ENCODE measurements at regions not wholly inside any gene's neighbourhood (a gene's known extent, or its start where the extent isn't known, plus 50 kb on each side); places are given as distances from the start of the nearest gene placed in this dataset.

GRCh38 chr2:35870713-35871112 lies 484.9 kb upstream of the CRIM1 start (continued):
- TF ChIP-seq ZNF174 (tag by site-specific recombination; IDR thresholded peaks at IDR 0.05) (no peak), ZNF184 (tag by site-specific recombination; IDR thresholded peaks at IDR 0.05) (no peak), ZBTB49 (tag by site-specific recombination; IDR thresholded peaks at IDR 0.05; ENCODE audit: low read depth) (no peak), PRDM10 (tag by site-specific recombination; IDR thresholded peaks at IDR 0.05) (no peak), GLI2 (tag by site-specific recombination; IDR thresholded peaks at IDR 0.05; ENCODE audit: borderline replicate concordance, low read depth) (no peak), ZNF16 (tag by site-specific recombination; IDR thresholded peaks at IDR 0.05; ENCODE audit: low read depth) (no peak), BCL11B (tag by site-specific recombination; IDR thresholded peaks at IDR 0.05; ENCODE audit: low read depth) (no peak), KLF17 (tag by site-specific recombination; IDR thresholded peaks at IDR 0.05) (no peak), WT1 (tag by site-specific recombination; IDR thresholded peaks at IDR 0.05) (no peak), ELK4 (IDR thresholded peaks at IDR 0.05; ENCODE audit: borderline replicate concordance, low read depth, low read length) (no peak), ZNF223 (tag by site-specific recombination; IDR thresholded peaks at IDR 0.05) (no peak)

- POLR2A ChIA-PET, result no interaction called here
- no peak for TF ChIP-seq ZNF248 (tag by site-specific recombination; IDR thresholded peaks at IDR 0.05)
- TF ChIP-seq ZNF239 (tag by site-specific recombination; IDR thresholded peaks at IDR 0.05), result no peak
- no peak for TF ChIP-seq ZNF777 (tag by site-specific recombination; IDR thresholded peaks at IDR 0.05; ENCODE audit: borderline replicate concordance)
- TF ChIP-seq ZNF174 (tag by site-specific recombination; IDR thresholded peaks at IDR 0.05), result no peak
- no peak for TF ChIP-seq ZXDB (tag by site-specific recombination; IDR thresholded peaks at IDR 0.05)
- no peak for TF ChIP-seq ZSCAN16 (tag by site-specific recombination; IDR thresholded peaks at IDR 0.05)
- no peak for TF ChIP-seq ZSCAN5A (tag by site-specific recombination; IDR thresholded peaks at IDR 0.05)
- TF ChIP-seq KLF1 (tag by site-specific recombination; IDR thresholded peaks at IDR 0.05), result no peak
- TF ChIP-seq ZNF354C (tag by site-specific recombination; IDR thresholded peaks at IDR 0.05; ENCODE audit: borderline replicate concordance, low read depth), result no peak
- no peak for TF ChIP-seq ZNF621 (tag by site-specific recombination; IDR thresholded peaks at IDR 0.05)
- Histone ChIP-seq H3K36me3 (ENCODE audit: control insufficient read depth in 2 of 2, insufficient read depth in 1 of 2, low read length in 2 of 2) (no peaks in the 10 kb centered on the region), H3K9me3 (ENCODE audit: control insufficient read depth, insufficient read depth, low read depth, low read length) (no peaks in the 10 kb centered on the region), H3K4me1 (ENCODE audit: control insufficient read depth, insufficient read depth, low read length) (no peaks in the 10 kb centered on the region), H3K27ac (ENCODE audit: extremely low read depth, low read depth, low read length) (no peak overlapping the region), H3K4me3 (ENCODE audit: low read depth, low read length) (no peak overlapping the region)
- CTCF ChIA-PET, result no interaction called here
These were observed 491.4 kb upstream of the CRIM1 start for GRCh38 chr2:35864141-35864540.

All from HEK293 (cell line).